Stomach (tissue), 8 donors: ENCODE measurements at regions not wholly inside any gene's neighbourhood (a gene's known extent, or its start where the extent isn't known, plus 50 kb on each side); places are given as distances from the start of the nearest gene placed in this dataset.

Source experiments
- DNase-seq, 2 donors: peaks; one replicate each; pipeline versions ENCODE4 v3.0.0 to v3.0.0-alpha.2; 2013 to 2019
- H3K27ac ChIP-seq, 5 donors: fragments of 200-600 bp in 4 of 5; sonication (generic) in 4 of 5; one replicate each; pipeline ENCODE4 v1.5.1; 2013 to 2019; ENCODE audit warnings: mild to moderate bottlenecking in 1 of 5, moderate library complexity in 1 of 5
- H3K27me3 ChIP-seq, 3 donors: fragments of 200-600 bp; sonication (generic); one replicate each; pipeline ENCODE4 v1.5.1; 2017 to 2019; ENCODE audit warnings: mixed run types in 1 of 3
- H3K36me3 ChIP-seq, 4 donors: fragments of 200-600 bp; sonication (generic); 1 replicate in 3 of 4; 2 replicates in 1 of 4; pipeline ENCODE4 v1.5.1; 2016 to 2019
- H3K4me1 ChIP-seq, 4 donors: fragments of 200-600 bp; sonication (generic); one replicate each; pipeline ENCODE4 v1.5.1; 2016 to 2019
- H3K4me3 ChIP-seq, 4 donors: fragments of 200-600 bp; sonication (generic) in 3 of 4; one replicate each; pipeline ENCODE4 v1.5.1; 2016 to 2019; ENCODE audit warnings: mild to moderate bottlenecking in 1 of 4
- H3K9me3 ChIP-seq, 4 donors: fragments of 200-600 bp; sonication (generic); one replicate each; pipeline ENCODE4 v1.5.1; 2016 to 2019
- CTCF ChIP-seq, 7 experiments: fragments of 450-650 bp in 4 of 7; fragments of 200-600 bp in 3 of 7; sonication (generic) in 3 of 7; IDR thresholded peaks; one replicate each; pipeline ENCODE4 v1.5.1; 2016 to 2019; ENCODE audit warnings: antibody characterized with exemption in 7 of 7, control low read depth in 2 of 7, mild to moderate bottlenecking in 1 of 7
- EP300 ChIP-seq: sonication (generic); formaldehyde crosslinking; IDR thresholded peaks from one replicate; pipeline ENCODE4 v1.6.1; 2017; ENCODE audit warnings: antibody characterized with exemption
- POLR2A ChIP-seq, 4 donors: fragments of 450-650 bp; IDR thresholded peaks; one replicate each; pipeline ENCODE4 v1.6.1; 2016; ENCODE audit warnings: antibody characterized with exemption in 4 of 4, control low read depth in 2 of 4, mild to moderate bottlenecking in 1 of 4, moderate library complexity in 1 of 4
- POLR2AphosphoS5 ChIP-seq, 3 donors: sonication (generic); formaldehyde crosslinking; IDR thresholded peaks; one replicate each; pipeline ENCODE4 v1.6.1; 2016; ENCODE audit warnings: antibody characterized with exemption in 3 of 3
- WGBS, 5 donors: extraction: QIAGEN DNeasy Blood & Tissue Kit in 3 of 5; methylation state at CpG; one replicate each; pipeline versions ENCODE4 v1.1.5 to v1.1.7; 2013 to 2018; 5-methylcytosine and 5-hydroxymethylcytosine counted together
- intact Hi-C: fragments of 100-400 bp; cut with DNase I; formaldehyde crosslinking; loops from one replicate; pipeline ENCODE4 v1.15.1; 2023; ENCODE audit warnings: low total_unique reads
- donor health status: healthy with polysubstance abuse.
- donor health status: Bipolar disorder and iron deficiency.
- donor health status: healthy.

GRCh38 chr15:47548986-47549385, 168.3 kb upstream of the SEMA6D start:
- 63 to 81% (median 77%) methylated on average over 3 of the region's 3 CpGs for WGBS, 5 donors
- no peaks in the 10 kb centered on the region for H3K36me3 ChIP-seq

GRCh38 chr15:47551079-47551478, 166.2 kb upstream of the SEMA6D start:
- H3K4me1 ChIP-seq = peaks cover 0 to 4% (median 0%) of the 10 kb centered on the region in 4 donors
- H3K4me3 ChIP-seq = no peak overlapping the region
- no peak for DNase-seq
- TF ChIP-seq POLR2AphosphoS5 (IDR thresholded peaks at IDR 0.05) (no peak), CTCF (IDR thresholded peaks at IDR 0.05) (no peak), EP300 (no peak), POLR2A (IDR thresholded peaks at IDR 0.05) (no peak)
- intact Hi-C loops = no loop called here
- no peaks in the 10 kb centered on the region for H3K36me3 ChIP-seq
- no peaks in the 10 kb centered on the region for H3K27me3 ChIP-seq
- WGBS, 5 donors = 88 to 100% (median 97%) methylated on average over 1 of the region's 1 CpG
- H3K9me3 ChIP-seq = no peaks in the 10 kb centered on the region
- no peak overlapping the region for H3K27ac ChIP-seq

More at GRCh38 chr15:47548986-47549385, 168.3 kb upstream of the SEMA6D start:
- Histone ChIP-seq H3K4me3 (no peak overlapping the region), H3K27ac (no peak overlapping the region), H3K4me1 (peaks cover 0 to 4% (median 0%) of the 10 kb centered on the region in 4 donors), H3K9me3 (no peaks in the 10 kb centered on the region), H3K27me3 (no peaks in the 10 kb centered on the region)
- no peak for DNase-seq
- no peak for TF ChIP-seq POLR2AphosphoS5 (IDR thresholded peaks at IDR 0.05)
- no peak for TF ChIP-seq EP300
- no peak for TF ChIP-seq POLR2A (IDR thresholded peaks at IDR 0.05)
- no peak for TF ChIP-seq CTCF (IDR thresholded peaks at IDR 0.05)
- intact Hi-C loops = no loop called here

GRCh38 chr15:47551546-47551945, 165.8 kb upstream of the SEMA6D start:
- intact Hi-C loops = no loop called here
- 65 to 80% (median 78%) methylated on average over 2 of the region's 2 CpGs for WGBS, 5 donors

GRCh38 chr15:47552978-47553608, 164.2 kb upstream of the SEMA6D start:
- H3K27ac ChIP-seq = no peak overlapping the region
- peaks cover 0 to 4% (median 0%) of the 10 kb centered on the region in 4 donors for H3K4me1 ChIP-seq
- TF ChIP-seq EP300 (no peak), POLR2AphosphoS5 (IDR thresholded peaks at IDR 0.05) (no peak), POLR2A (IDR thresholded peaks at IDR 0.05) (no peak)
- WGBS, 5 donors = 83 to 87% (median 85%) methylated on average over 10 of the region's 10 CpGs
- no peaks in the 10 kb centered on the region for H3K36me3 ChIP-seq
- no peaks in the 10 kb centered on the region for H3K9me3 ChIP-seq
- no peak for DNase-seq
- no peak overlapping the region for H3K4me3 ChIP-seq
- intact Hi-C loops = no loop called here
- no peaks in the 10 kb centered on the region for H3K27me3 ChIP-seq

More at GRCh38 chr15:47551546-47551945, 165.8 kb upstream of the SEMA6D start:
- TF ChIP-seq EP300 (no peak), POLR2A (IDR thresholded peaks at IDR 0.05) (no peak), CTCF (IDR thresholded peaks at IDR 0.05) (no peak)
- H3K27ac ChIP-seq = no peak overlapping the region
- H3K4me3 ChIP-seq = no peak overlapping the region
- no peak for DNase-seq
- no peaks in the 10 kb centered on the region for H3K27me3 ChIP-seq
- peaks cover 0 to 4% (median 0%) of the 10 kb centered on the region in 4 donors for H3K4me1 ChIP-seq
- no peaks in the 10 kb centered on the region for H3K36me3 ChIP-seq
- H3K9me3 ChIP-seq = no peaks in the 10 kb centered on the region

- Histone ChIP-seq H3K27me3 (no peaks in the 10 kb centered on the region), H3K4me1 (no peaks in the 10 kb centered on the region), H3K9me3 (no peaks in the 10 kb centered on the region), H3K4me3 (no peak overlapping the region), H3K36me3 (no peaks in the 10 kb centered on the region), H3K27ac (no peak overlapping the region)
- TF ChIP-seq POLR2A (IDR thresholded peaks at IDR 0.05) = no peak
- TF ChIP-seq POLR2AphosphoS5 (IDR thresholded peaks at IDR 0.05) = no peak
- TF ChIP-seq EP300 = no peak
- TF ChIP-seq CTCF (IDR thresholded peaks at IDR 0.05) = no peak
- WGBS, 5 donors = 44 to 76% (median 55%) methylated on average over 1 of the region's 1 CpG
- intact Hi-C loops = no loop called here
- no peak for DNase-seq
These were observed 163.4 kb upstream of the SEMA6D start for GRCh38 chr15:47553947-47554346.
